Hepatocyte (in vitro differentiated cells): ENCODE measurements at regions not wholly inside any gene's neighbourhood (a gene's known extent, or its start where the extent isn't known, plus 50 kb on each side); places are given as distances from the start of the nearest gene placed in this dataset.
"Not testable (repeated sequence)": the region's sequence is repeated elsewhere in the genome, so short reads cannot be mapped to it uniquely, and the experiment has no call there.

ENCODE experiments used
- DNase-seq: peaks from one replicate; pipeline ENCODE4 v3.0.0-alpha.2; 2016; ENCODE audit warnings: low spot score
- H2AFZ ChIP-seq: fragments of 200-600 bp; sonication (generic); 2 replicates; pipeline ENCODE4 v1.6.0; 2016; ENCODE audit warnings: antibody characterized with exemption, mild to moderate bottlenecking
- H3K27ac ChIP-seq: fragments of 200-600 bp; sonication (generic); 2 replicates; pipeline ENCODE4 v1.5.1; 2016; ENCODE audit warnings: mild to moderate bottlenecking
- H3K27me3 ChIP-seq: fragments of 200-600 bp; sonication (generic); 2 replicates; pipeline ENCODE4 v1.6.1; 2016
- H3K36me3 ChIP-seq: fragments of 200-600 bp; sonication (generic); replicated peaks from 2 replicates; pipeline ENCODE4 v1.5.1; 2016; ENCODE audit warnings: low read depth; ENCODE audit not compliant: insufficient read depth
- H3K4me1 ChIP-seq: fragments of 200-600 bp; sonication (generic); 2 replicates; pipeline ENCODE4 v1.5.1; 2016; ENCODE audit warnings: mild to moderate bottlenecking, moderate library complexity; ENCODE audit not compliant: insufficient read depth
- H3K4me2 ChIP-seq: fragments of 200-600 bp; sonication (generic); 2 replicates; pipeline ENCODE4 v1.6.0; 2016
- H3K4me3 ChIP-seq: fragments of 200-600 bp; sonication (generic); 2 replicates; pipeline ENCODE4 v1.5.1; 2016; ENCODE audit warnings: mild to moderate bottlenecking
- H3K79me2 ChIP-seq: fragments of 200-600 bp; sonication (generic); 2 replicates; pipeline ENCODE4 v1.6.0; 2017; ENCODE audit warnings: mild to moderate bottlenecking
- H3K9me2 ChIP-seq: fragments of 200-600 bp; sonication (generic); replicated peaks from 2 replicates; pipeline ENCODE4 v1.6.0; 2017; ENCODE audit warnings: mild to moderate bottlenecking; ENCODE audit not compliant: insufficient read depth
- H3K9me3 ChIP-seq: fragments of 200-600 bp; sonication (generic); 2 replicates; pipeline ENCODE4 v1.5.1; 2016; ENCODE audit warnings: low read depth, mild to moderate bottlenecking
- H4K20me1 ChIP-seq: fragments of 200-600 bp; sonication (generic); 2 replicates; pipeline ENCODE4 v1.6.0; 2016; ENCODE audit warnings: mild to moderate bottlenecking; ENCODE audit not compliant: insufficient read depth, poor library complexity, severe bottlenecking
- EZH2 ChIP-seq: fragments of 200-600 bp; sonication (generic); IDR thresholded peaks from 2 replicates; pipeline ENCODE4 v1.6.1; 2016; ENCODE audit warnings: antibody characterized with exemption, mild to moderate bottlenecking, borderline replicate concordance
- EZH2phosphoT487 ChIP-seq: fragments of 200-600 bp; sonication (generic); IDR thresholded peaks from one replicate; pipeline ENCODE4 v1.6.1; 2018; ENCODE audit warnings: antibody characterized with exemption, mild to moderate bottlenecking, low read depth, moderate library complexity; ENCODE audit not compliant: unreplicated experiment, severe bottlenecking
- WGBS: methylation state at CpG from one replicate; pipeline ENCODE4 v1.1.6; 2016; ENCODE audit warnings: low lambda C conversion rate; ENCODE audit errors: missing lambda C conversion rate; 5-methylcytosine and 5-hydroxymethylcytosine counted together
- TF ChIP-seq, protein P1 (sequence below): fragments of 200-600 bp; sonication (generic); IDR thresholded peaks from 2 replicates; pipeline ENCODE4 v1.5.1; 2016; ENCODE audit warnings: antibody characterized with exemption, mild to moderate bottlenecking; ENCODE audit not compliant: poor library complexity

DNA sequence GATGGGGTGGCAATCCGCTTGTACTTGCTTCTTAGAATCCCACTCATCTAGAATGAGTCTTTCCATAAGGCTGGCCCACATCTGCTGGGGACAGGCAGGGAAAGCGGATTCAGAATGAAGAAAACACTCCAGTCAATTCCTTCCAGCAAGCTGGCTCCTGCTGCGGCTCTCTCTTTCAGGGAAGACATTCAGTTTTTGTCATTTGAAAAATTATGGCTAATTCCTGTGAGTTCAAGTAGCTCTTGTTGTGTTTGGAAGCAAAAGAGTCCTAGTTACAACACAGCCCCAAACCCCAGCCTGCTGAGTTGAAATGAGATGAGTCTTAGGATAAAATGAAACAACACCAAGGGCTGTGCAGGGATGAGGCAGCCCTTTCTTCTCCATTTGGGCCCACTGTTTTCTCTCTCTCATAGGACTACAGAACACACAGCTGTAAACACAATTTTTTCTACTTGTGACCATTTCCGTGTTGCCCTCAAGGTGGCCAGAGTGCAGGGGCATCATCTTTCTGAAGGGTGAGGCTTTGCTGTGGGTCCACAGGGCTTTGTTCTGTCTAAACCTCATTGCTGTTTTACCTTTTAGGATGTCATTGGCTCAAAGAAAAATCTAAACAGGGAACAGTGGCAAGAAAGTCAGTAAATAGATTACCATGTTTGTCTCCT, 90.8 kb upstream of the EEPD1 start:
- 82% methylated on average over 4 of the region's 4 CpGs for WGBS
- H3K36me3 ChIP-seq: no peaks in the 10 kb centered on the region
- H3K9me3 ChIP-seq: no peaks in the 10 kb centered on the region
- H3K4me2 ChIP-seq: no peak overlapping the region
- H3K27me3 ChIP-seq: no peaks in the 10 kb centered on the region
- no peak overlapping the region for H3K4me3 ChIP-seq
- H3K27ac ChIP-seq: no peak overlapping the region
- TF ChIP-seq EZH2: no peak
- TF ChIP-seq EZH2phosphoT487: no peak
- TF ChIP-seq, protein P1, sequence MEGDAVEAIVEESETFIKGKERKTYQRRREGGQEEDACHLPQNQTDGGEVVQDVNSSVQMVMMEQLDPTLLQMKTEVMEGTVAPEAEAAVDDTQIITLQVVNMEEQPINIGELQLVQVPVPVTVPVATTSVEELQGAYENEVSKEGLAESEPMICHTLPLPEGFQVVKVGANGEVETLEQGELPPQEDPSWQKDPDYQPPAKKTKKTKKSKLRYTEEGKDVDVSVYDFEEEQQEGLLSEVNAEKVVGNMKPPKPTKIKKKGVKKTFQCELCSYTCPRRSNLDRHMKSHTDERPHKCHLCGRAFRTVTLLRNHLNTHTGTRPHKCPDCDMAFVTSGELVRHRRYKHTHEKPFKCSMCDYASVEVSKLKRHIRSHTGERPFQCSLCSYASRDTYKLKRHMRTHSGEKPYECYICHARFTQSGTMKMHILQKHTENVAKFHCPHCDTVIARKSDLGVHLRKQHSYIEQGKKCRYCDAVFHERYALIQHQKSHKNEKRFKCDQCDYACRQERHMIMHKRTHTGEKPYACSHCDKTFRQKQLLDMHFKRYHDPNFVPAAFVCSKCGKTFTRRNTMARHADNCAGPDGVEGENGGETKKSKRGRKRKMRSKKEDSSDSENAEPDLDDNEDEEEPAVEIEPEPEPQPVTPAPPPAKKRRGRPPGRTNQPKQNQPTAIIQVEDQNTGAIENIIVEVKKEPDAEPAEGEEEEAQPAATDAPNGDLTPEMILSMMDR: no peak
- DNase-seq: no peak
- no peaks in the 10 kb centered on the region for H3K79me2 ChIP-seq
- no peaks in the 10 kb centered on the region for H3K4me1 ChIP-seq
- no peaks in the 10 kb centered on the region for H3K9me2 ChIP-seq
- no peak overlapping the region for H2AFZ ChIP-seq
- no peaks in the 10 kb centered on the region for H4K20me1 ChIP-seq

DNA sequence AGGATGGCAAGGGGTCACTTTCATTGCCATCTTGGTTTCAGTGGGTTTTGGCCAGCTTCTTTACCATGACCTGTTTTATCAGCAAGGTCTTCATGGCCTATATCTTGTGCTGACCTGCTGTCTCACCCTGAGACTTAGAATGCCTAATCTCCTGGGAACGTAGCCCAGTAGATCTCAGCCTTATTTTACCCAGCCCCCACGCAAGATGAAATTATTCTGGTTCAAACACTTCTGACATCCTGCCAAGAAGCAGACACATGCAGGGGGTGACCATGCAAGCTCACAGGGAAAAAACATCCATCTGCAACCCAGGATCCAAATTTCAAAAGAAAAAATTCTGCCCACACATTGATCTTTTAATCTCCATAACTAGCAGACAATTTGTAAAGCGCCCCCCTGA, 88.4 kb upstream of the EEPD1 start:
- Histone ChIP-seq H3K27me3 (no peaks in the 10 kb centered on the region), H3K4me2 (no peak overlapping the region), H2AFZ (no peak overlapping the region), H3K4me1 (no peaks in the 10 kb centered on the region), H3K9me2 (no peaks in the 10 kb centered on the region), H3K36me3 (no peaks in the 10 kb centered on the region), H3K27ac (no peak overlapping the region), H4K20me1 (no peaks in the 10 kb centered on the region), H3K9me3 (no peaks in the 10 kb centered on the region), H3K79me2 (no peaks in the 10 kb centered on the region), H3K4me3 (no peak overlapping the region)
- no peak for DNase-seq
- WGBS: 85% methylated on average over 3 of the region's 3 CpGs
- TF ChIP-seq EZH2 (no peak), EZH2phosphoT487 (no peak)
- TF ChIP-seq, protein P1: no peak

GRCh38 chr7:36065563-36066342, 87.3 kb upstream of the EEPD1 start:
- DNase-seq, H3K27ac ChIP-seq, H3K36me3 ChIP-seq, H4K20me1 ChIP-seq, H3K9me2 ChIP-seq, H3K9me3 ChIP-seq, H3K4me3 ChIP-seq, H3K4me1 ChIP-seq, H3K79me2 ChIP-seq, H3K27me3 ChIP-seq, H3K4me2 ChIP-seq, H2AFZ ChIP-seq: not testable (repeated sequence)
- WGBS: 90% methylated on average over 10 of the region's 10 CpGs

DNA sequence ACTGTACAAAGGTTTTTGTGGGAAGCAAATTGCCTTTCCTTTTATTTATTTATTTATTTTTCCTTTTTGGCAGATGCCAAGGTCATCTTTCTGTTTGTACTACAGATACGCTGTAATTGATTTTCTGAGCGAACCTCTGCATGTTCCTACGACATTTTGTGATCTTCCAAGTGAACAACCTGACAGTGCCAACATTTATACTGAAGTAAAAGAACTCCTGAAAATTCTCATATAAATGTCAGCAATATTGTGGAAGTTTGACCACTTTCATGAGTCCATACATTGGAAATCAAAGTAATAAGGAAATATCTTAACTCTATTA, 86.8 kb upstream of the EEPD1 start:
- no peak overlapping the region for H3K27ac ChIP-seq
- no peaks in the 10 kb centered on the region for H3K4me1 ChIP-seq
- no peak overlapping the region for H3K4me2 ChIP-seq
- 92% methylated on average over 3 of the region's 3 CpGs for WGBS
- H3K27me3 ChIP-seq: no peaks in the 10 kb centered on the region
- no peaks in the 10 kb centered on the region for H3K36me3 ChIP-seq
- H3K4me3 ChIP-seq: no peak overlapping the region
- TF ChIP-seq EZH2phosphoT487 (no peak), EZH2 (no peak)
- TF ChIP-seq, protein P1: no peak
- H4K20me1 ChIP-seq: no peaks in the 10 kb centered on the region
- H3K79me2 ChIP-seq: no peaks in the 10 kb centered on the region
- H3K9me2 ChIP-seq: no peaks in the 10 kb centered on the region
- no peak for DNase-seq
- no peak overlapping the region for H2AFZ ChIP-seq
- H3K9me3 ChIP-seq: no peaks in the 10 kb centered on the region
